GM19463 (cell line): ENCODE measurements at regions not wholly inside any gene's neighbourhood (a gene's known extent, or its start where the extent isn't known, plus 50 kb on each side); places are given as distances from the start of the nearest gene placed in this dataset.
A peak's percentile ranks its signal among the peaks of the same experiment; 100 is the strongest.
"Not testable (repeated sequence)": the region's sequence is repeated elsewhere in the genome, so short reads cannot be mapped to it uniquely, and the experiment has no call there.

Experiments
- ATAC-seq: cut with Tn5 transposase; IDR thresholded peaks from one replicate; pipeline ENCODE4 v1.9.1; 2021; ENCODE audit warnings: mild to moderate bottlenecking, moderate library complexity; ENCODE audit not compliant: unreplicated experiment

GRCh38 chr10:52477305-52477704, 163.2 kb downstream of the DKK1 start:
- ATAC-seq: no peak

- ATAC-seq: no peak
These were observed 165.5 kb downstream of the DKK1 start for GRCh38 chr10:52479567-52479966.

GRCh38 chr10:52481986-52482555, 168.0 kb downstream of the DKK1 start:
- no peak for ATAC-seq

- ATAC-seq: peak; percentile 70
These were observed 169.5 kb downstream of the DKK1 start for GRCh38 chr10:52483587-52483986.

- ATAC-seq: no peak
These were observed 170.4 kb downstream of the DKK1 start for GRCh38 chr10:52484206-52485065.

- no peak for ATAC-seq
These were observed 171.4 kb downstream of the DKK1 start for GRCh38 chr10:52485462-52485861.

GRCh38 chr10:52486840-52487611, 172.9 kb downstream of the DKK1 start:
- ATAC-seq: no peak

- no peak for ATAC-seq
These were observed 174.8 kb downstream of the DKK1 start for GRCh38 chr10:52488606-52489485.

- no peak for ATAC-seq
These were observed 177.3 kb downstream of the DKK1 start for GRCh38 chr10:52491246-52491995.

- ATAC-seq: no peak
These were observed 185.2 kb downstream of the DKK1 start for GRCh38 chr10:52499281-52499680.

- ATAC-seq: no peak
These were observed 186.4 kb downstream of the DKK1 start for GRCh38 chr10:52500476-52500875.

- ATAC-seq: no peak
These were observed 188.2 kb downstream of the DKK1 start for GRCh38 chr10:52502237-52502636.

GRCh38 chr10:52505341-52505740, 191.3 kb downstream of the DKK1 start:
- ATAC-seq: not testable (repeated sequence)

GRCh38 chr10:52514481-52514880, 200.4 kb downstream of the DKK1 start:
- no peak for ATAC-seq

GRCh38 chr10:52517012-52517411, 202.9 kb downstream of the DKK1 start:
- no peak for ATAC-seq

- no peak for ATAC-seq
These were observed 209.6 kb downstream of the DKK1 start for GRCh38 chr10:52523696-52524095.

GRCh38 chr10:52525761-52526160, 211.7 kb downstream of the DKK1 start:
- ATAC-seq: no peak

- ATAC-seq: no peak
These were observed 212.3 kb downstream of the DKK1 start for GRCh38 chr10:52526251-52526823.

GRCh38 chr10:52532650-52533290, 218.7 kb downstream of the DKK1 start:
- ATAC-seq: no peak
